Endothelial cell of umbilical vein (primary cell): ENCODE measurements at regions not wholly inside any gene's neighbourhood (a gene's known extent, or its start where the extent isn't known, plus 50 kb on each side); places are given as distances from the start of the nearest gene placed in this dataset.

ENCODE experiments used
- BruUV-seq: library from RNA; stranded (reverse); fragments of 400-500 nt; replicated peaks from 2 replicates; lab custom pipeline; 2021; lab: Mats Ljungman, UMichigan
- CTCF ChIA-PET: fragments of 300-600, 350-600 bp; sonication (Branson Sonifier 250); formaldehyde crosslinking; loops from one replicate; lab custom pipeline; 2021; ENCODE audit warnings: antibody characterized with exemption, inconsistent platforms; lab: Charles Lee
- POLR2A ChIA-PET: fragments of 300-600, 350-600 bp; sonication (Branson Sonifier 250); formaldehyde crosslinking; loops from one replicate; lab custom pipeline; 2021; ENCODE audit warnings: antibody characterized with exemption, inconsistent platforms; lab: Charles Lee
- DNase-seq: peaks from one replicate; pipeline ENCODE4 v3.0.0-alpha.2; 2011; ENCODE audit warnings: low read depth, low spot score
- FAIRE-seq: peaks from 2 replicates; lab custom pipeline; 2011; peaks lifted over from hg19 to GRCh38; lab: Jason Lieb, UNC
- H2AFZ ChIP-seq: 2 replicates; pipeline ENCODE4 v1.6.0; 2012; ENCODE audit warnings: low read depth, low read length, control low read depth, inconsistent platforms
- H3K27ac ChIP-seq: 2 replicates; pipeline ENCODE4 v1.5.1; 2011; ENCODE audit warnings: low read depth, mild to moderate bottlenecking, control low read depth, low read length, moderate library complexity; ENCODE audit not compliant: insufficient read depth
- H3K27me3 ChIP-seq, 2 experiments: 2 replicates each; pipeline versions ENCODE4 v1.6.0 to v1.6.1; 2011; ENCODE audit warnings: low read length in 2 of 2, mixed read lengths in 1 of 2; ENCODE audit not compliant: control insufficient read depth in 2 of 2, insufficient read depth in 2 of 2
- H3K36me3 ChIP-seq, 2 experiments: 2 replicates in 1 of 2; 3 replicates in 1 of 2; pipeline ENCODE4 v1.5.1; 2011; ENCODE audit warnings: low read length in 2 of 2, mild to moderate bottlenecking in 1 of 2, moderate library complexity in 1 of 2; ENCODE audit not compliant: control insufficient read depth in 2 of 2, insufficient read depth in 2 of 2; ENCODE audit errors: extremely low read depth in 1 of 2
- H3K4me1 ChIP-seq: 3 replicates; pipeline ENCODE4 v1.5.1; 2011; ENCODE audit warnings: mild to moderate bottlenecking, low read length; ENCODE audit not compliant: control insufficient read depth, insufficient read depth; ENCODE audit errors: extremely low read depth
- H3K4me2 ChIP-seq: 2 replicates; pipeline ENCODE4 v1.6.1; 2011; ENCODE audit warnings: low read length, control low read depth, mixed read lengths; ENCODE audit not compliant: insufficient read depth
- H3K4me3 ChIP-seq, 3 experiments: fragments of 200-600 bp in 1 of 3; sonication (generic), shearing (Covaris generic) in 1 of 3; replicated peaks in 1 of 3; 2 replicates each; pipeline ENCODE4 v1.5.1; 2011 to 2016; ENCODE audit warnings: control low read depth in 3 of 3, low read length in 3 of 3, mild to moderate bottlenecking in 2 of 3, inconsistent platforms in 1 of 3, low read depth in 1 of 3, moderate library complexity in 1 of 3; ENCODE audit not compliant: insufficient read depth in 1 of 3
- H3K79me2 ChIP-seq: 2 replicates; pipeline ENCODE4 v1.6.0; 2012; ENCODE audit warnings: low read length, inconsistent platforms; ENCODE audit not compliant: control insufficient read depth, insufficient read depth
- H3K9ac ChIP-seq: replicated peaks from 2 replicates; pipeline ENCODE3; 2011; ENCODE audit warnings: low read length, control low read depth; ENCODE audit not compliant: insufficient read depth; ENCODE audit errors: extremely low read depth
- H3K9me1 ChIP-seq: replicated peaks from 3 replicates; pipeline ENCODE4 v1.6.0; 2011; ENCODE audit warnings: mild to moderate bottlenecking, low read length; ENCODE audit not compliant: control insufficient read depth, insufficient read depth; ENCODE audit errors: extremely low read depth
- H3K9me3 ChIP-seq: replicated peaks from 2 replicates; pipeline ENCODE4 v1.5.1; 2012; ENCODE audit warnings: low read length, inconsistent platforms; ENCODE audit not compliant: control insufficient read depth, insufficient read depth
- H4K20me1 ChIP-seq: replicated peaks from 2 replicates; pipeline ENCODE3; 2011; ENCODE audit warnings: mild to moderate bottlenecking, low read length; ENCODE audit not compliant: control insufficient read depth, insufficient read depth; ENCODE audit errors: extremely low read depth
- EZH2 ChIP-seq: IDR thresholded peaks from 2 replicates; pipeline ENCODE4 v1.6.1; 2012; ENCODE audit warnings: borderline replicate concordance, low read depth, mild to moderate bottlenecking, moderate library complexity, low read length, inconsistent platforms; ENCODE audit not compliant: severe bottlenecking
- FOS ChIP-seq: IDR thresholded peaks from 2 replicates; pipeline ENCODE4 v1.6.1; 2011; ENCODE audit warnings: mild to moderate bottlenecking, low read length, moderate library complexity, borderline replicate concordance; ENCODE audit not compliant: insufficient read depth
- GATA2 ChIP-seq: IDR thresholded peaks from 2 replicates; pipeline ENCODE4 v1.7.0; 2011; ENCODE audit warnings: low read depth, mild to moderate bottlenecking, moderate library complexity, mixed read lengths, low read length; ENCODE audit not compliant: insufficient read length, insufficient read depth
- JUN ChIP-seq: IDR thresholded peaks from 2 replicates; pipeline ENCODE4 v1.6.1; 2011; ENCODE audit warnings: borderline replicate concordance, low read depth; ENCODE audit not compliant: insufficient read length, insufficient read depth
- MAX ChIP-seq: IDR thresholded peaks from 2 replicates; pipeline ENCODE4 v1.6.1; 2011; ENCODE audit not compliant: insufficient read depth, insufficient read length
- MYC ChIP-seq: IDR thresholded peaks from one replicate; pipeline ENCODE4 v1.6.1; 2011; ENCODE audit warnings: mild to moderate bottlenecking, low read depth, low read length
- POLR2A ChIP-seq: IDR thresholded peaks from 2 replicates; pipeline ENCODE4 v1.6.1; 2012; ENCODE audit warnings: low read depth, mild to moderate bottlenecking, control low read depth, low read length
- POLR2AphosphoS5 ChIP-seq: IDR thresholded peaks from 2 replicates; pipeline ENCODE4 v1.6.1; 2012; ENCODE audit warnings: low read depth, mild to moderate bottlenecking, control low read depth, low read length, moderate library complexity; ENCODE audit not compliant: insufficient read depth
- dilution Hi-C: fragments of 300-500 bp; cut with MboI; formaldehyde crosslinking; loops from one replicate; pipeline ENCODE4 v1.15.0; 2019; ENCODE audit warnings: low sequenced_read_pairs; ENCODE audit not compliant: extremely low pct_ligation_motif_present
- intact Hi-C: fragments of 100-400 bp; cut with micrococcal nuclease; formaldehyde crosslinking; loops from one replicate; pipeline ENCODE4 v1.10.0; 2022
- TF ChIP-seq, protein P1 (sequence below), 2 donors: IDR thresholded peaks; 1 replicate in 1 of 2; 2 replicates in 1 of 2; pipeline ENCODE4 v1.5.1; 2011; ENCODE audit warnings: low read length in 2 of 2, mild to moderate bottlenecking in 2 of 2, moderate library complexity in 2 of 2, control low read depth in 1 of 2, inconsistent platforms in 1 of 2, low read depth in 1 of 2; ENCODE audit not compliant: insufficient read depth in 1 of 2; ENCODE audit errors: extremely low read depth in 1 of 2

- no TSS peak for BruUV-seq
- H3K36me3 ChIP-seq, result no peaks in the 10 kb centered on the region
- ChIA-PET CTCF (no interaction called here), POLR2A (no interaction called here)
- no peak overlapping the region for H3K27ac ChIP-seq
- H3K9me1 ChIP-seq, result no peaks in the 10 kb centered on the region
- H3K27me3 ChIP-seq, result no peaks in the 10 kb centered on the region
- dilution Hi-C loops (no loop called here), intact Hi-C loops (no loop called here)
- H3K4me3 ChIP-seq, result no peak overlapping the region
- no peak overlapping the region for H3K4me2 ChIP-seq
- H4K20me1 ChIP-seq, result no peaks in the 10 kb centered on the region
- peaks cover 17% of the 10 kb centered on the region for H3K9me3 ChIP-seq
- H3K4me1 ChIP-seq, result no peaks in the 10 kb centered on the region
- H2AFZ ChIP-seq, result no peak overlapping the region
- no peaks in the 10 kb centered on the region for H3K79me2 ChIP-seq
- no peak overlapping the region for H3K9ac ChIP-seq
- DNase-seq, result peak; percentile 1
- TF ChIP-seq POLR2A, result no peak
- no peak for TF ChIP-seq GATA2
- TF ChIP-seq MAX, result no peak
- TF ChIP-seq FOS, result no peak
- no peak for TF ChIP-seq JUN
- TF ChIP-seq EZH2, result no peak
- TF ChIP-seq MYC, result no peak
- TF ChIP-seq, protein P1, sequence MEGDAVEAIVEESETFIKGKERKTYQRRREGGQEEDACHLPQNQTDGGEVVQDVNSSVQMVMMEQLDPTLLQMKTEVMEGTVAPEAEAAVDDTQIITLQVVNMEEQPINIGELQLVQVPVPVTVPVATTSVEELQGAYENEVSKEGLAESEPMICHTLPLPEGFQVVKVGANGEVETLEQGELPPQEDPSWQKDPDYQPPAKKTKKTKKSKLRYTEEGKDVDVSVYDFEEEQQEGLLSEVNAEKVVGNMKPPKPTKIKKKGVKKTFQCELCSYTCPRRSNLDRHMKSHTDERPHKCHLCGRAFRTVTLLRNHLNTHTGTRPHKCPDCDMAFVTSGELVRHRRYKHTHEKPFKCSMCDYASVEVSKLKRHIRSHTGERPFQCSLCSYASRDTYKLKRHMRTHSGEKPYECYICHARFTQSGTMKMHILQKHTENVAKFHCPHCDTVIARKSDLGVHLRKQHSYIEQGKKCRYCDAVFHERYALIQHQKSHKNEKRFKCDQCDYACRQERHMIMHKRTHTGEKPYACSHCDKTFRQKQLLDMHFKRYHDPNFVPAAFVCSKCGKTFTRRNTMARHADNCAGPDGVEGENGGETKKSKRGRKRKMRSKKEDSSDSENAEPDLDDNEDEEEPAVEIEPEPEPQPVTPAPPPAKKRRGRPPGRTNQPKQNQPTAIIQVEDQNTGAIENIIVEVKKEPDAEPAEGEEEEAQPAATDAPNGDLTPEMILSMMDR (IDR thresholded peaks at IDR 0.05; ENCODE audit: extremely low read depth in 1 of 2, insufficient read depth in 1 of 2, low read depth in 1 of 2, low read length in 2 of 2), result no peak
- TF ChIP-seq POLR2AphosphoS5, result no peak
- FAIRE-seq, result no peak
Measured at GRCh38 chr10:130495891-130496636, 359.9 kb downstream of the GLRX3 start.
